ENCODE measurements at regions not wholly inside any gene's neighbourhood (a gene's known extent, or its start where the extent isn't known, plus 50 kb on each side); places are given as distances from the start of the nearest gene placed in this dataset.

GRCh38 chr2:129103936-129104878, 785.5 kb upstream of the HS6ST1 start:
- CTCF ChIA-PET = no interaction called here
- no peak overlapping the region for H3K4me3 Mint-ChIP-seq
- H3K9me3 Mint-ChIP-seq = no peaks in the 10 kb centered on the region
- H3K4me1 Mint-ChIP-seq = no peaks in the 10 kb centered on the region
- POLR2A ChIA-PET = no interaction called here
- no peaks in the 10 kb centered on the region for H3K36me3 Mint-ChIP-seq (ENCODE audit: low read depth)
- no peaks in the 10 kb centered on the region for H3K27me3 Mint-ChIP-seq
- no peak overlapping the region for H3K27ac Mint-ChIP-seq
- no peak for DNase-seq

GRCh38 chr2:129112181-129112580, 793.5 kb upstream of the HS6ST1 start:
- POLR2A ChIA-PET = no interaction called here

GRCh38 chr2:129113776-129114175, 795.1 kb upstream of the HS6ST1 start:
- Mint-ChIP-seq H3K4me1 (no peaks in the 10 kb centered on the region), H3K9me3 (no peaks in the 10 kb centered on the region), H3K27me3 (no peaks in the 10 kb centered on the region), H3K27ac (no peak overlapping the region), H3K36me3 (ENCODE audit: low read depth) (no peaks in the 10 kb centered on the region), H3K4me3 (no peak overlapping the region)
- CTCF ChIA-PET = no interaction called here
- POLR2A ChIA-PET = no interaction called here
- DNase-seq = no peak

More at GRCh38 chr2:129112181-129112580, 793.5 kb upstream of the HS6ST1 start:
- CTCF ChIA-PET = no interaction called here
- Mint-ChIP-seq H3K9me3 (no peaks in the 10 kb centered on the region), H3K4me3 (no peak overlapping the region), H3K27ac (no peak overlapping the region), H3K36me3 (ENCODE audit: low read depth) (no peaks in the 10 kb centered on the region), H3K4me1 (no peaks in the 10 kb centered on the region), H3K27me3 (no peaks in the 10 kb centered on the region)
- no peak for DNase-seq

- no peak for DNase-seq
- no peaks in the 10 kb centered on the region for H3K36me3 Mint-ChIP-seq (ENCODE audit: low read depth)
- H3K4me3 Mint-ChIP-seq = no peak overlapping the region
- no peak overlapping the region for H3K27ac Mint-ChIP-seq
- ChIA-PET POLR2A (no interaction called here), CTCF (no interaction called here)
- H3K27me3 Mint-ChIP-seq = no peaks in the 10 kb centered on the region
- no peaks in the 10 kb centered on the region for H3K9me3 Mint-ChIP-seq
- no peaks in the 10 kb centered on the region for H3K4me1 Mint-ChIP-seq
These were observed 798.8 kb upstream of the HS6ST1 start for GRCh38 chr2:129117434-129117833.

DNA sequence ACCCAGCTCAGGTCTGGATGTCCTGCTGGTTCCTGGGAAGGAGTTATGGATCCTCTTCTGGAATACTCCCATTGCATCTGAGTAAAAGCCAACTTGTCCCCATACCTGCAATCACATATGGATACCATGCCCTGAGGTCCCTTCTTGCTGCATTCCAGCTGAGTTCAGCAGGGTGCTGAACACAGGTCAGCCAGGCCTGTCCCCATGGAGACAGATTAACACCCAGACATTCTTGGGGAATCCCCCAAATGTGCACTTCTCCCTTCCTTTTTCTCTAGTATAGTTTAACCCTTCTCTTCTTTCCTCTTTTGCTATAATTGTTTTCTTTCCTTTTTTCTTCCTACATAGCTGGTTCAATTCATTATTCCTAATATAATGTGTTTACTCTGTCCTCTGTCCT, 799.6 kb upstream of the HS6ST1 start:
- ChIA-PET CTCF (no interaction called here), POLR2A (no interaction called here)
- Mint-ChIP-seq H3K27me3 (peaks cover 1% of the 10 kb centered on the region), H3K4me1 (no peaks in the 10 kb centered on the region), H3K36me3 (ENCODE audit: low read depth) (no peaks in the 10 kb centered on the region), H3K4me3 (no peak overlapping the region), H3K27ac (no peak overlapping the region), H3K9me3 (no peaks in the 10 kb centered on the region)
- no peak for DNase-seq

DNA sequence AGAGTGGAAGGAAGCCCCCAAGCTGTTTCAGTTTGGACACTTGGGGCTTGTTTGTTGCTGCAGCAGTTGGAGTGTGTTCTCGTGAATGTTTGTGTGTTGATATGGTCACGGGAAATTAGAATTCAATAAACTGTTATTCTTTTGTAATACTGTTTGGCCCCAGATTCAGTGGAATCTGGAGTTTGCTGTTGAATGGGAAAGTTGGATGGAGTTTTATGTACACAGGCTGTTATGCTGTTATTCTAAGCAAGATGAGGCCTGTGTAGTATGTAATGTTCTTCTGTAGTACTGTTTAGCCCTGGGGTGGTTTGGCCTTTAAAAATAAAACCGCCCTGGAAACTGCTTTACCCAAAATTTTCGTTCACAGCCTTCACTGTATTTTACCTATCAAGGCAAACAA, 810.4 kb upstream of the HS6ST1 start:
- Mint-ChIP-seq H3K27me3 (no peaks in the 10 kb centered on the region), H3K4me1 (no peaks in the 10 kb centered on the region), H3K36me3 (ENCODE audit: low read depth) (no peaks in the 10 kb centered on the region), H3K9me3 (no peaks in the 10 kb centered on the region), H3K27ac (no peak overlapping the region), H3K4me3 (no peak overlapping the region)
- ChIA-PET CTCF (no interaction called here), POLR2A (no interaction called here)
- DNase-seq = no peak

DNA sequence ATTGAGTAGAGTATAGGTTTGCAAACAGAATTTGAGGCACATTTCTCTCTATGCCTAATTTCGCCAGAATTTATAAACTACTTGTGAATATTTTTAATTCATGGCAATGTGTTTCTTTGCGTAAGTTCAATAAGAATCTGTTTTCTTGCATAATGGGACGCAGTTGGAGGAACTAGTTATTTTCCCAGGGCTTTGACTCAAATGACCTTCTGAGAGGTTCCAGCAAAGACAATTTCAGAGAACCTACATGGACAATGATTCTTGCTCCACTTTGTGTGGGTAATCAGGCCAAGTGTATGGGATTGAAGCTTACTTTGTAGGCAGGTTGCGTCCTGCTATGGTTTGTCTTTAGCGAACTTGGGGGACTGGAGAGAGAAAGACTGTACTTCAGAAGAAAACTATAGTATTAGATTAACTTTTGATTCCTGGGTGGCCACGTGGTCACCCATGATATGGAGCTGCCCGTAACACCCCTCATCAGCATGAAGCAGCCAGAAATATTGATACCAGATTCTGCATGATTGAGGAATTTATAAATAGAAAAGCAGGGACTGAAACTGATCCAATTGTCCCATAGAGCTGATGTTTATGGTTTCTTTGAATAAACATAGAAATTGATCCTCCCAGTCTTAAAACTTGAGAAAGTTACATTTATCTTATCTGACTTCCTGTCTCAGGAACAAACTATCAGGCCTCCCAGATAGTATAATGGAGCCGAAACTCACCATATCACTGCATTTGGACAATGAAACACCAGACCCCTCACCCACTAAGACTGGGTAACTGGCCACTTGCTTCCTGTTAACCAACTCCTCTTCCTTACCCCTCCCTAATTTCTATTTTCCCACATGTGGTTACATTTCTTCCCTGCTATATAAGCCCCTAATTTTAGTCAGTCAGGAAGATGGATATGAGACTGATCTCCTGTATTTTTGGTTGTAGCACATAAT, 815.3 kb upstream of the HS6ST1 start:
- Mint-ChIP-seq H3K4me1 (no peaks in the 10 kb centered on the region), H3K27ac (no peak overlapping the region), H3K27me3 (no peaks in the 10 kb centered on the region), H3K4me3 (no peak overlapping the region), H3K9me3 (no peaks in the 10 kb centered on the region), H3K36me3 (ENCODE audit: low read depth) (no peaks in the 10 kb centered on the region)
- ChIA-PET CTCF (no interaction called here), POLR2A (no interaction called here)
- no peak for DNase-seq

DNA sequence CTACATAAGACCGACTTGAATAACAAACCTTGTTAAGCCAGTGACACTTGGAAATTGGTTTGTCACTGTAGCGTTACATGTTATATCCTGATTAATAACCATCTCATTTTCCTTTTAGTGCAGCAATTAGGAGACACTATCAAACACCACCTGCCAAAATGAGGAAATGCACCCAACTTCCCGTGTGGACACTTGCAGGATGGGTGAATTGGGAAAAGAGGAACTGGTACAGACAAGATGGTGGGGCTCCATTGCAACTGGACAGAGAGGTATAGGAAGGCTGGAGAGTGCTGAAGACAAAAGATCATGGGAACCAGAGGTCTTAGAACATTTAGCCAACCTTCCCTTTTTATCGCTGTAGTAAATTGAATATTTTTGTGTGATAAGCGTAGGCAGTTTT, 816.3 kb upstream of the HS6ST1 start:
- ChIA-PET POLR2A (no interaction called here), CTCF (no interaction called here)
- H3K27me3 Mint-ChIP-seq = no peaks in the 10 kb centered on the region
- H3K9me3 Mint-ChIP-seq = no peaks in the 10 kb centered on the region
- no peaks in the 10 kb centered on the region for H3K36me3 Mint-ChIP-seq (ENCODE audit: low read depth)
- no peak overlapping the region for H3K4me3 Mint-ChIP-seq
- no peak overlapping the region for H3K27ac Mint-ChIP-seq
- DNase-seq = no peak
- H3K4me1 Mint-ChIP-seq = no peaks in the 10 kb centered on the region

DNA sequence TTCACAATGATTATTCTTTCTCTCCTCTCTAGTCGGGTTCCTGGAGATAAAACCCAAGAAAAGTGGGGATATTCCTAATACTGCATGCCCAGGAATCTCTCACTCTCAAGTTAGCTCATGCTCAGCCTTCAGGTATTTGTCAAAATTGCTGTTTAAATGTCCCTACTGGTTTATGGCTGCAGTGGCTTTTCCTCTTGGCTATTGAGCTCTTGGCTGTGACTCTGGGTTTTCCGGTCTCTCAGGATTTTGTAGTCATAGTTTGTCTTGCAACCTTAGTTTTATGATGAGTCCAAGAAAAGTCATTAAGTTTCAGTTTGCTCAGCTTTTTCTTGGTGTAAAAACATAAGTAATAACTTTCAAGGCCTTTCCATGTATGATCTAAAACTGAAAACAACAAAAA, 820.7 kb upstream of the HS6ST1 start:
- H3K4me1 Mint-ChIP-seq = no peaks in the 10 kb centered on the region
- CTCF ChIA-PET = no interaction called here
- H3K36me3 Mint-ChIP-seq (ENCODE audit: low read depth) = no peaks in the 10 kb centered on the region
- H3K27ac Mint-ChIP-seq = no peak overlapping the region
- no peaks in the 10 kb centered on the region for H3K27me3 Mint-ChIP-seq
- POLR2A ChIA-PET = no interaction called here
- no peak for DNase-seq
- H3K4me3 Mint-ChIP-seq = no peak overlapping the region
- no peaks in the 10 kb centered on the region for H3K9me3 Mint-ChIP-seq

DNA sequence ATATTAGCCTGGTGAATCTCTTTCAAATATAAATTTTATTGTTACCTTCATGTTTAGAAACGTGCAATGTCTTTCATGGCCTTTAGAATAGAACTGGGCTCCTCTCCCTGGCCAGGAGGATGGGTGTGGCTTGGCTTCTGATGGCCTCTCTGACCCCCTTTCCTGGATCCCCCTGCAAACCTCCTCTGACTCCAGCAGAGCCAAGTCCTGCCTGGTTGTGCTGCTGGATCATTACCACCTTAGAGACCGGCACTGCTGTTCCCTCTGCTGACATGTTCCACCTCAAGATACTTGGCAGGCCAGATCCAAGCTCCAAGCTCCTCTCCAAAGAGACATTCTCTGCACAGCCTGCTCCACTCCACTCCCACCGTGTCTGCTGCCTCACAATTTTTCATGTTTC, 823.8 kb upstream of the HS6ST1 start:
- H3K4me3 Mint-ChIP-seq = no peak overlapping the region
- no peaks in the 10 kb centered on the region for H3K36me3 Mint-ChIP-seq (ENCODE audit: low read depth)
- H3K27ac Mint-ChIP-seq = no peak overlapping the region
- CTCF ChIA-PET = no interaction called here
- POLR2A ChIA-PET = no interaction called here
- no peak for DNase-seq
- H3K4me1 Mint-ChIP-seq = no peaks in the 10 kb centered on the region
- no peaks in the 10 kb centered on the region for H3K9me3 Mint-ChIP-seq
- no peaks in the 10 kb centered on the region for H3K27me3 Mint-ChIP-seq

GRCh38 chr2:129144082-129144791, 825.6 kb upstream of the HS6ST1 start:
- H3K27me3 Mint-ChIP-seq = no peaks in the 10 kb centered on the region
- POLR2A ChIA-PET = no interaction called here
- no peaks in the 10 kb centered on the region for H3K4me1 Mint-ChIP-seq
- DNase-seq = no peak
- H3K27ac Mint-ChIP-seq = no peak overlapping the region
- H3K36me3 Mint-ChIP-seq (ENCODE audit: low read depth) = no peaks in the 10 kb centered on the region
- no peaks in the 10 kb centered on the region for H3K9me3 Mint-ChIP-seq
- no peak overlapping the region for H3K4me3 Mint-ChIP-seq
- CTCF ChIA-PET = no interaction called here

- Mint-ChIP-seq H3K27ac (no peak overlapping the region), H3K9me3 (no peaks in the 10 kb centered on the region), H3K4me1 (no peaks in the 10 kb centered on the region), H3K36me3 (ENCODE audit: low read depth) (no peaks in the 10 kb centered on the region), H3K27me3 (no peaks in the 10 kb centered on the region), H3K4me3 (no peak overlapping the region)
- CTCF ChIA-PET = no interaction called here
- POLR2A ChIA-PET = no interaction called here
- no peak for DNase-seq
These were observed 827.0 kb upstream of the RAB6C start for GRCh38 chr2:129152514-129152913.

- POLR2A ChIA-PET = no interaction called here
- CTCF ChIA-PET = no interaction called here
- no peak overlapping the region for H3K4me3 Mint-ChIP-seq
These were observed 818.6 kb upstream of the RAB6C start for GRCh38 chr2:129160879-129161278.

More at GRCh38 chr2:129160879-129161278, 818.6 kb upstream of the RAB6C start:
- H3K9me3 Mint-ChIP-seq = no peaks in the 10 kb centered on the region
- H3K4me1 Mint-ChIP-seq = no peaks in the 10 kb centered on the region
- H3K27me3 Mint-ChIP-seq = peaks cover 1% of the 10 kb centered on the region
- H3K36me3 Mint-ChIP-seq (ENCODE audit: low read depth) = no peaks in the 10 kb centered on the region
- H3K27ac Mint-ChIP-seq = no peak overlapping the region
- no peak for DNase-seq
